HG03045 (cell line): ENCODE measurements at regions not wholly inside any gene's neighbourhood (a gene's known extent, or its start where the extent isn't known, plus 50 kb on each side); places are given as distances from the start of the nearest gene placed in this dataset.

Experiments
- ATAC-seq: cut with Tn5 transposase; IDR thresholded peaks from one replicate; pipeline ENCODE4 v1.9.1; 2021; ENCODE audit warnings: mild to moderate bottlenecking, moderate library complexity; ENCODE audit not compliant: unreplicated experiment

- ATAC-seq, result no peak
Observed at GRCh38 chr2:138964418-138964817, 184.2 kb upstream of the NXPH2 start.

GRCh38 chr2:138962686-138963085, 182.5 kb upstream of the NXPH2 start:
- ATAC-seq, result no peak

- no peak for ATAC-seq
Observed at GRCh38 chr2:138960191-138960590, 180.0 kb upstream of the NXPH2 start.

- no peak for ATAC-seq
Observed at GRCh38 chr2:138959031-138959430, 178.8 kb upstream of the NXPH2 start.

GRCh38 chr2:138956116-138956515, 175.9 kb upstream of the NXPH2 start:
- no peak for ATAC-seq

- no peak for ATAC-seq
Observed at GRCh38 chr2:138950486-138950885, 170.3 kb upstream of the NXPH2 start.

- no peak for ATAC-seq
Observed at GRCh38 chr2:138949517-138949916, 169.3 kb upstream of the NXPH2 start.

GRCh38 chr2:138948070-138948539, 167.9 kb upstream of the NXPH2 start:
- ATAC-seq, result no peak

GRCh38 chr2:138943470-138943869, 163.3 kb upstream of the NXPH2 start:
- ATAC-seq, result no peak

GRCh38 chr2:138942466-138942865, 162.3 kb upstream of the NXPH2 start:
- no peak for ATAC-seq

GRCh38 chr2:138931284-138932256, 151.4 kb upstream of the NXPH2 start:
- no peak for ATAC-seq

GRCh38 chr2:138930571-138930970, 150.4 kb upstream of the NXPH2 start:
- ATAC-seq, result no peak

- no peak for ATAC-seq
Observed at GRCh38 chr2:138928374-138929021, 148.3 kb upstream of the NXPH2 start.

GRCh38 chr2:138922973-138923563, 142.9 kb upstream of the NXPH2 start:
- no peak for ATAC-seq

- ATAC-seq, result no peak
Observed at GRCh38 chr2:138919120-138919747, 139.0 kb upstream of the NXPH2 start.

- no peak for ATAC-seq
Observed at GRCh38 chr2:138910427-138910826, 130.2 kb upstream of the NXPH2 start.

GRCh38 chr2:138906549-138906948, 126.4 kb upstream of the NXPH2 start:
- ATAC-seq, result no peak

- ATAC-seq, result no peak
Observed at GRCh38 chr2:138902239-138902871, 122.2 kb upstream of the NXPH2 start.

- ATAC-seq, result no peak
Observed at GRCh38 chr2:138901530-138901929, 121.3 kb upstream of the NXPH2 start.

GRCh38 chr2:138898855-138899254, 118.7 kb upstream of the NXPH2 start:
- no peak for ATAC-seq

GRCh38 chr2:138897274-138897673, 117.1 kb upstream of the NXPH2 start:
- ATAC-seq, result no peak
